DMS53 treated with DMSO at 0.1 percent for 48 hours (cell line): ENCODE measurements at regions not wholly inside any gene's neighbourhood (a gene's known extent, or its start where the extent isn't known, plus 50 kb on each side); places are given as distances from the start of the nearest gene placed in this dataset.
"Not testable (repeated sequence)": the region's sequence is repeated elsewhere in the genome, so short reads cannot be mapped to it uniquely, and the experiment has no call there.

Source experiments
- DNase-seq: peaks from one replicate; lab custom pipeline; 2025; ENCODE audit not compliant: unreplicated experiment; lab: John Stamatoyannopoulos, UW

DNA sequence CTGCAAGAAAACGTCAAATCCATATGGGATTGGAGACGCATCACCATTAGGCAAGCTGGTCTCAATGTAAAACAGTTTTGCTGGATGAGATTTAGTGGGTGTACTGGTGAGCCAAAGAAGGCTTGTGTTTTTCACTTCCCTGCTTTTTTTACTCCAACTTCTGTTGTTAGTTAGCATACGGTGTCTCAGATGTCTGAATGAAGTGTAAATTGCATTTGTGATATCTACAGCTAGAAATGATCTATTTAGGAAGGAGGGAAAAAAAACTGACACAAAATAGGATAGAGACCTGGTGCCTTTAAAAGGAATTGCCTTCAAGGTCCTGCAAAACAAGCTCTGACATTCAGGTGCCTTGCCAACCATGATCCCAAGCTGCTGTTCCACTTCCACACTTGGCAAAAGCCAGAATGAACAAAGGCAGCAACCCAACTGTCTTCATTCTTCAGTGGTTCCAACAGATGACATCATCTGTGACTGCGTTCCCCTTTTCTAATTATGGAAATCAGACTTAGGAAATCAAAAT lies 104.2 kb upstream of the RAI14 start:
- DNase-seq: no peak

DNA sequence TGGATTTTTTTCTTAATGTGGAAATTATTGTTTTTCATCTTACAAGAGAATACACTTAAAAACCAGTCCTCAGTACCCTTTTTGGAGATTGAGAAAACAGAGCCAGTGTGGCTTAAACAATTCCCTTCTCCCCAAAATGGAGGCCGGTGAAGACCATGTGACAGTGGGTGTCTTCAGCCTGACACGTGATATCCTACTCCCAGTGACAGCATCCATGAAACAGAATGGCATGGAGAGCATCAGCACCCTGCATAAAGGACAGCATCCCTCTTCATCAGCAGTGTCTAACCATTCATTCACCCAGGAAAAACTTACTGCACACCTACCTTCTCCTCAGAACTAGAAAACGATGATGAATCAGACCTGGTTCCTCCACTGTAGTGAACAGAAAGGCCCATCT lies 103.4 kb upstream of the RAI14 start:
- DNase-seq: no peak

DNA sequence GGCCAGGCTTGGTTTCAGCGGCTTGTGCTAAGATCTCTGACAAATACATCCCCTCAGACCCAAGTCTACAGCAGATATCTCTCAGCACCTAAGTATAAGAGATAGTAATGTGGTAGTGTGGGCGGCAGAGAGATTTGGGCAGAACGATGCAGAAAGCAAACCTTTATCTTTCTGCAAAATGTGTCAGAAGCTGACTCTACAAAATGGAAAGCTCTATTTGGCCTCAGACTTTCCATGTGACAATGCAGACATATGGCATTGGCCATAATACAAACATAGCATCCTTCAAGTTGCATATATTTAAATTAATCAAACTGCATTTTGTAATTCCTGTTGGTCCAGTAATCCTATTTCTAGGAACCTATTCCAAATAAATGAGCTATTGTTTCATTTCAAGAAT lies 102.5 kb upstream of the RAI14 start:
- no peak for DNase-seq

DNA sequence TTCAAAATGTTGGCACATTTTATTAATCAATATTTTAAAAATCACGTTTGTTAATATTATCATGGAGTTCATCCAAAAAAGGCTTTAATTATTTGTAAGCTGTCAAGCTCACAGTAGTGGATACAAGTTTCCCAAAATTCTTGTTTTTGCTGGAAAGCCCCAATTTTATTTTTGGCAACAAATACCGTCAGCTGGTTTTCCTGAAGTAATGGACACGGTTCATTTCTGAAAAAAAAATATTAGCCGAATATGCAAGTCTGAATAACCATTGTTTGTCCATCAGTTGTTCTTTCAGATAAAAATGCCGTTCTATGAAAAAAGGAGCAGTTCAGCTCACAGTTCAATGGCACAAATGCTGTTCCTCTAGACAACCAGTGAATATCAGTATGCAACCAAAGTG lies 101.5 kb upstream of the RAI14 start:
- no peak for DNase-seq

DNA sequence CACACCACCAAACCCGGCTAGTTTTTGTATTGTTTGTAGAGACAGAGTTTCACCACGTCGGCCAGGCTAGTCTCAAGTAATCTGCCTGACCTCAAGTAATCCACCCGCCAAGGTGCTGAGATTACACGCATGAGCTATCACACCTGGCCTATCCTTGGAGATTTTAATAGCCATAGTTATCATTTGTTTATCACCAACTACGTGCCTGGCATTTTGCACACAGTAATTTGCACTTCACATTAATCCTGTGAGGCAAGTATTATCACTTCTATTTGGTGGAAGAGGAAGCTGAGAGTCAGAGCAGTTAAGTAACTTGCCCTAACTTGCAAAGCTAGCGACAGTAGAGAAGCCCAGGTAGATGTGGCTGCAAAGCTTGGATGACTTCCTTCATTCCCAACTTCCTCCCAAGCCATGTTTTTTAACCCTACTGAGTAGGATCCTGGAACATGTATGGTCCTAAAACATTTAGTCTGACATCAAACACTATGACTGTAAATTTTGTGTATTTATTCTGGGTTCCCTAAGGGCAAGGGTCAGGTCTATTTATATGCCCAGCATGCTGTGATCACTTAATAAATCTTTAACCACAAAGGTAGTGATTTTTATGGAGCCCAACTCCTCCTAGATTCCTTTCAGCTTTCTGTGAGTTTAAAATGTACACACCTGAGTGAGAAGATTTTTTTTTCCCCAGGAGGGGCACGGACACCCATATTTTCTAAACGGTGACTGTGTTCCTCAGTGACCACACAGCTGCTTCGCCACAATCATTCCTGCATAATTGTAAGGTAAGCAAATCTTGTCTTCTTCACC lies 100.2 kb upstream of the RAI14 start:
- DNase-seq: no peak

DNA sequence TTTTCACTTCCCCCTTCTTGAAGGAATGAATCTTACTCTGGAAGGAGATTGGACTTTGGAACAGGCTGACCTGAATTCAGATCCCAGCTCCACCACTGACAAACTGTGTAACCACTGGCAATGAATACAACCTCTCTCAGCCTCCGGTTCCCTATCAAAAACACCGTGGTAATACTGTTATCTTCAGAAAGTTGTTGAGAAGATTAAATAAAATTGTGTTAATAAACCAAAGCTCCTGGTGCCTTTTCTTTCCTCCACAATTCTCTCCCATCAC lies 99.7 kb upstream of the RAI14 start:
- DNase-seq: no peak

DNA sequence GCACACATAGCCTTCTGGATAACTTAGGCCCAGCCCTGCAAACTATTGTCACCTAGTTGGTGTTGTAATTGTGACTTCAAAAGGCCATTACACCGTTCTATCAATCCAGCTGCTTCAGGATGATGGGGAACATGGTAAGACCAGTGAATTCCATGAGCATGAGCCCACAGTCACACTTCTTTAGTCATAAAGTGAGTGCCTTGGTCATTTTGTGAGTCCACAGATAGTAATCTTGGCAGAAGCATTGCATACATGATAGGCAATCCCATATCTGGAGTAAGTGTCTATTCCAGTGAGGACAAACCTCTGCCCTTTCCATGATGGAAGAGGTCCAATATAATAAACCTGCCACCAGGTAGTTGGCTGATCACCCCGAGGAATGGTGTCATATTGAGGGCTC lies 94.5 kb upstream of the RAI14 start:
- not testable (repeated sequence) for DNase-seq

DNA sequence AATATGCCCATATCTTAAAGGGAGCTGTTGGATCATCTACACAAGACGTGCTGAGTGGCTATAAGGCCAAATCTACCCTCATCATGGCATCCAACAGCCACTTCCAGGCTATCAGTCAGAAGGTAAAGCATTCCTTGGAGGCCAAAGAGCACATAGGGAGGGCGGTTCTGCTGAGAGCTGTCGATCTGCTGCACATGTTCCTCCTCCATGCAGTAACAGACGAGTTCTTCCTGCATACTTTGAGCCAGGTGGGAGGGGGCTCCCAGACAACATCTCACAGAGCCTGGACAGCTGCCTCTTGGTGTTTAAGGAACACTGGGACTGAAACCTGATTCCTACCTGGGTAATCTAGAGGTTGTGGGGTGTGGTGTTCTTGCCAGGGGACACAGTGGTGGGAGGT lies 93.3 kb upstream of the RAI14 start:
- DNase-seq: no peak

DNA sequence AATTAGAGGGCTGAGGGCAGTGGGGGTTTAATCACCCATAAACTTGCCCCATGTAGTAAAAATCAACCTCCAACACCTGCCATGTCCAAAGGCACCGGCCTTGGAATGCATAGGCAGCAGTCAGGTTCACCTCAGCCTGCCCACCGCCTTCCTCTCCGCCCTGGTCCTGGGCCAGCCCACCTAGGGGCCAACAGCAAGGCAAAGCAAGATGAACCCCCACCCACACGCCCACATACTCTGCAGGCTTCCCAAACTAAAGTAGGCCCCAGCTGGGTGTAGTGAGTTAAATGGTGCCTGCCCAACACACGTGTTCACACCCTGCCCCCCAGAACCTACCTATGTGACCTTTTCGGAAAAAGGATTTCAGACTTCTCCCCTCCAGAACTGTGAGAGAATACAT lies 92.9 kb upstream of the RAI14 start:
- DNase-seq: no peak

GRCh38 chr5:34563931-34564709 lies 92.0 kb upstream of the RAI14 start:
- DNase-seq: no peak

- DNase-seq: no peak
Observed at GRCh38 chr5:34564710-34565235, 91.4 kb upstream of the RAI14 start.

GRCh38 chr5:34570143-34570542 lies 86.0 kb upstream of the RAI14 start:
- DNase-seq: no peak

DNA sequence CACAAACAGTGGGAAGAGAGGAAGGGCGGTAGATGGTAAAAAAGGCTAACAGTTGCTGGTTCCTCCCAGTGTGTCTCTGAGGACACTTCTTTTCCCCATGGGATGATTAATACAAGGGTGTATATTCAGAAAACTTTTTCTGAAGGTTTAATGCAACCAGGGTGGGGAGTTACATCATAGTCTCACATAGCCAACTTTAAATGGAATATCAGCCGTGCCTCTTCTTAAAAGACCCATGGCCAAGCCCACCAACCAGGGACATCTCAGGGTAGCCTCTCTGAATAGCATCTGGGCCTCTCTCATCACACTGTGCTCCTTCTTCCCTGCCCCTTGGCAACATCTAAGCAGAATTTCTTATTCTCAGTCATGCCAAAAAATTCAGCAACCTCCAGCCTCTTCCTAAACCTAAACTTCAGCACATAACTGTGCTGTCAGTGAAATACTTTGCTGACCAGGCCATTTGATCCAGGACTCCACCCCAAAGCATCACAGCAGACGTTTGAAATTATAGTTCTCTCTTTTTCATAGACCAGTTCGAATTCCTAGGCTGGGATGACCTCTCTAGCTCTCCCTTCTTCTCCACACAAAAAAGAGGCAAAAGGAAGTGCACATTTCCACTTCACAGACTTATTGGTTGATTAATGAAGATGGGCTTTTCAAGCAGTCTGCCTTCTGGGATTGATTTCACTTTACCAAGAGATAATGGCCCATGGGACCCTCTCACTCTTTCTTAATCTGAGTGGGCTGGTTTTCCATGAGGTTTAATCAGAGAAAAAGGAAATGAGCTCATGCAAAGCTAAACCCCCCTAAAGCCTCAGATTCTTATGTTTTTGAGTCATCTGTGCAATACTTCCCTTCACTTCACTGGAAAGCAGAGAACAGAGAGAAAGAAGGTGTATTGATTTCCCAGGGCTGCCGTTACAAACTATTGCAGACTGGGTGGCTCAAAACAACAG lies 85.1 kb upstream of the RAI14 start:
- no peak for DNase-seq

DNA sequence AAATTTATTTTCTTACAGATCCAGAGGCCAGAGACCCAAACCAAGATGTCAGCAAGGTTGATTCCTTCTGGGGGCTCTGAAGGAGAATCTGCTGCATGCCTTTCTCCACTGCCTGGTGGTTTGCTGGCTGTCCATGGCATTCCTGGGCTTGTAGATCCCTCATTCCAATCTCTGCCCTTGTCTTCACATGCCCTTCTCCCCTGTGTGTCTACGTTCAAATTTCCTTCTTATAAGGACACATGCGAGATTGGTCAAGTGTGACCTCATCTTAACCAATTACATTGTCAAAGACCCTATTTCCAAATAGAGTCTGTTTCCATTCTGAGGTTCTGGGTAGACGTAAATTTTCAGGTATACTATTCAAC lies 84.5 kb upstream of the RAI14 start:
- no peak for DNase-seq

GRCh38 chr5:34574936-34575467 lies 81.1 kb upstream of the RAI14 start:
- no peak for DNase-seq

GRCh38 chr5:34576891-34577666 lies 79.0 kb upstream of the RAI14 start:
- no peak for DNase-seq

- no peak for DNase-seq
Observed at GRCh38 chr5:34578962-34579361, 77.2 kb upstream of the RAI14 start.

- DNase-seq: no peak
Observed at GRCh38 chr5:34580983-34581382, 75.1 kb upstream of the RAI14 start.

DNA sequence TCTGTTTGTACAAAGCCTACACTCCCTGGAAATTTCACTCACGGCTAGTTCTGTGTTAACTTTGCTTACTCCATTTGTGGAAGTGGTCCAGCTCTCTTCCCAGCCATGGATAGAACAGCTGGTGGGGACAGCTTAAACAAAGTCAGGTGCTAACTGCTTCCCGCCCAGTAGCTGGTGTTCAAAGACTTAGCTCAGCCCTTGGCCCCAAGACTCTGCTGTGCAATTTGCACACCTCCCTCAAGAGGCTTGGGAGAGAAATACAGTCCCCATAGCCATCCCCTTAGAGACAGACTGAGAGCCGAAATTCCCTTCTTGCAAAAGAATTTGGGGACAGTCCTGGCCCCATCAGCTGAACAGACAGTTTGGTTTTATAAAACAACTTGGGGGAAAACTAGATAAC lies 73.8 kb upstream of the RAI14 start:
- DNase-seq: no peak

DNA sequence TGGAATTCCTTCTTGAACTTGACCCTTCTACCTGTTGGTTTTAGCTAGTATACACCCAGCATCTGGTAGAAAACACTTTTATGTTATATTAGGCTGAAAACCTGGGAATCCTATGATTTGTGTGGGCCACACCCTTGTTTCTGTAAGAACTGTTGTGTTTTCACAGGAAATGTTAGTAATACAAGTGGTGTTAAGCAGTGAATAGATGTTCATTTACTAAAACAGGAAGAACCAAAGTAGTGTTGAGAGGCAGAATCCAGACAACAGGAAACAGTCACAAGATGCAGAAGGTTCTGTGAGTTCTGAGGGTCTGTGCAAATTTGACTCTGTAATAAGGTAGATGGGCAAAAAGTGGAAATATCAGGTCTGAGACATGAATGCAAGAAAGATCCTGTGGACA lies 73.0 kb upstream of the RAI14 start:
- no peak for DNase-seq
